Nephron progenitor cell (in vitro differentiated cells): ENCODE measurements at regions not wholly inside any gene's neighbourhood (a gene's known extent, or its start where the extent isn't known, plus 50 kb on each side); places are given as distances from the start of the nearest gene placed in this dataset.

Experiments
- DNase-seq: peaks from one replicate; pipeline ENCODE4 v3.0.0; 2021
- H3K27ac Mint-ChIP-seq: 2 replicates; pipeline ENCODE4 v1.8.0; 2021; ENCODE audit warnings: mild to moderate bottlenecking, moderate library complexity, mixed read lengths
- H3K27me3 Mint-ChIP-seq: 2 replicates; pipeline ENCODE4 v1.8.0; 2021; ENCODE audit warnings: mild to moderate bottlenecking, low read depth, mixed read lengths; ENCODE audit not compliant: poor library complexity
- H3K36me3 Mint-ChIP-seq: 2 replicates; pipeline ENCODE4 v1.8.0; 2021; ENCODE audit warnings: low read depth, mixed read lengths
- H3K4me1 Mint-ChIP-seq: 2 replicates; pipeline ENCODE4 v1.8.0; 2021; ENCODE audit warnings: mixed read lengths
- H3K4me3 Mint-ChIP-seq: 2 replicates; pipeline ENCODE4 v1.8.0; 2021; ENCODE audit warnings: mild to moderate bottlenecking, moderate library complexity, mixed read lengths
- H3K9me3 Mint-ChIP-seq: 2 replicates; pipeline ENCODE4 v1.8.0; 2021; ENCODE audit warnings: mild to moderate bottlenecking, moderate library complexity, mixed read lengths
- CTCF ChIP-seq: fragments of 200-600 bp; sonication (generic); IDR thresholded peaks from 2 replicates; pipeline ENCODE4 v1.5.0; 2021; ENCODE audit warnings: antibody characterized with exemption

GRCh38 chr2:17188721-17189120 is 329.5 kb downstream of the RAD51AP2 start:
- TF ChIP-seq CTCF: no peak
- no peaks in the 10 kb centered on the region for H3K36me3 Mint-ChIP-seq
- peaks cover 8% of the 10 kb centered on the region for H3K27me3 Mint-ChIP-seq
- DNase-seq: no peak
- H3K27ac Mint-ChIP-seq: no peak overlapping the region
- H3K9me3 Mint-ChIP-seq: no peaks in the 10 kb centered on the region
- no peak overlapping the region for H3K4me3 Mint-ChIP-seq
- H3K4me1 Mint-ChIP-seq: peaks cover 4% of the 10 kb centered on the region

GRCh38 chr2:17184512-17184911 is 333.7 kb downstream of the RAD51AP2 start:
- Mint-ChIP-seq H3K4me3 (no peak overlapping the region), H3K36me3 (no peaks in the 10 kb centered on the region), H3K9me3 (no peaks in the 10 kb centered on the region), H3K4me1 (no peaks in the 10 kb centered on the region), H3K27me3 (no peaks in the 10 kb centered on the region), H3K27ac (no peak overlapping the region)
- no peak for TF ChIP-seq CTCF
- no peak for DNase-seq

- H3K27ac Mint-ChIP-seq: no peak overlapping the region
- H3K9me3 Mint-ChIP-seq: no peaks in the 10 kb centered on the region
- no peaks in the 10 kb centered on the region for H3K27me3 Mint-ChIP-seq
- H3K4me1 Mint-ChIP-seq: peaks cover 4% of the 10 kb centered on the region
- no peak for DNase-seq
- TF ChIP-seq CTCF: no peak
- no peak overlapping the region for H3K4me3 Mint-ChIP-seq
- H3K36me3 Mint-ChIP-seq: no peaks in the 10 kb centered on the region
These were observed 335.8 kb downstream of the RAD51AP2 start for GRCh38 chr2:17182399-17182798.

GRCh38 chr2:17181051-17181752 is 337.0 kb downstream of the RAD51AP2 start:
- H3K4me3 Mint-ChIP-seq: no peak overlapping the region
- H3K9me3 Mint-ChIP-seq: no peaks in the 10 kb centered on the region
- H3K27ac Mint-ChIP-seq: no peak overlapping the region
- no peak for TF ChIP-seq CTCF
- H3K27me3 Mint-ChIP-seq: no peaks in the 10 kb centered on the region
- H3K36me3 Mint-ChIP-seq: no peaks in the 10 kb centered on the region
- DNase-seq: no peak
- H3K4me1 Mint-ChIP-seq: peaks cover 5% of the 10 kb centered on the region

- Mint-ChIP-seq H3K36me3 (no peaks in the 10 kb centered on the region), H3K4me1 (peaks cover 5% of the 10 kb centered on the region), H3K27ac (no peak overlapping the region), H3K4me3 (no peak overlapping the region), H3K27me3 (no peaks in the 10 kb centered on the region), H3K9me3 (no peaks in the 10 kb centered on the region)
- DNase-seq: no peak
- no peak for TF ChIP-seq CTCF
These were observed 339.0 kb downstream of the RAD51AP2 start for GRCh38 chr2:17179145-17179808.

GRCh38 chr2:17177088-17177487 is 341.2 kb downstream of the RAD51AP2 start:
- Mint-ChIP-seq H3K9me3 (no peaks in the 10 kb centered on the region), H3K4me3 (no peak overlapping the region), H3K27ac (no peak overlapping the region), H3K36me3 (no peaks in the 10 kb centered on the region), H3K4me1 (peaks cover 5% of the 10 kb centered on the region), H3K27me3 (peaks cover 6% of the 10 kb centered on the region)
- no peak for TF ChIP-seq CTCF
- no peak for DNase-seq
